ENCODE measurements at regions not wholly inside any gene's neighbourhood (a gene's known extent, or its start where the extent isn't known, plus 50 kb on each side); places are given as distances from the start of the nearest gene placed in this dataset.

DNA sequence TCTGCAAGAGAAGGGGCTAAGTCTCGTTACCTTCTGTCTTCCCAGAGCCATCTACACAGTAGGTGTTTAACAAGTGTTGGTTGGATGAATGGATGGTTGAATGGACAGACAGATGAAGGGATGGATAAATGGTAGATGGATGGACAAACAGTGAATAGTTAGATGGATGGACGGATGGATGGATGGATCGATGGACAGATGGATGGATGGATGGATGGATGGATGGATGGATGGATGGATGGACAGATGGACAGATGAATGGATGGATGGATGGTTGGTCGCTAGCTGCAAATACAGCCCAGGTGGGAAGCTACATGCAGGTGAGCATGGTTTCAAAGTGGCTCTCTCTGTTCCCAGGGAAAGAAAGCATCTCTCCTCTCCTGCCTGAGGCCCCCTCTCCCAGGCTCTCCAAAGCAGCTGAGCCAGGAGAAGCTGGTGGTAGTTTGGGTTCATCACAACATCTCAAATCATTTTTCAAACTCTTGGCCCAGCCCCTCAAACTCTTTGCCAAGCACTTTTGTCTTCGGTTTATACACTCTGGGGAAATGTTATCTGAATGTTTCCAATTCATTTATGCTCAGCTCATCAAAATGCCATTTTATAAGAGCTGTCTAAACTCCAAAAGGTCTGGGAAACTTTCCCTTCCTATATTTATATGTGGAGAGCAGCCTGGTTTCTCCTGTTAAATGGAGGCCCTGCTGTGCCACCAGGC is 192.7 kb downstream of the ANAPC1 start:
- TF ChIP-seq SP1 (IDR thresholded peaks at IDR 0.05; ENCODE audit: low read depth) (no peak), POLR2A (IDR thresholded peaks at IDR 0.05; ENCODE audit: borderline replicate concordance, extremely low read depth, insufficient read depth, insufficient read length) (no peak), POLR2AphosphoS5 (IDR thresholded peaks at IDR 0.05; ENCODE audit: low read depth, low read length) (no peak), YY1 (IDR thresholded peaks at IDR 0.05; ENCODE audit: extremely low read depth, insufficient replicate concordance, low read depth, low read length) (no peak), EZH2 (IDR thresholded peaks at IDR 0.05) (no peak), SRF (IDR thresholded peaks at IDR 0.05; ENCODE audit: low read depth) (no peak), ZNF274 (IDR thresholded peaks at IDR 0.05; ENCODE audit: low read depth, low read length) (no peak)
- TF ChIP-seq, protein P1, sequence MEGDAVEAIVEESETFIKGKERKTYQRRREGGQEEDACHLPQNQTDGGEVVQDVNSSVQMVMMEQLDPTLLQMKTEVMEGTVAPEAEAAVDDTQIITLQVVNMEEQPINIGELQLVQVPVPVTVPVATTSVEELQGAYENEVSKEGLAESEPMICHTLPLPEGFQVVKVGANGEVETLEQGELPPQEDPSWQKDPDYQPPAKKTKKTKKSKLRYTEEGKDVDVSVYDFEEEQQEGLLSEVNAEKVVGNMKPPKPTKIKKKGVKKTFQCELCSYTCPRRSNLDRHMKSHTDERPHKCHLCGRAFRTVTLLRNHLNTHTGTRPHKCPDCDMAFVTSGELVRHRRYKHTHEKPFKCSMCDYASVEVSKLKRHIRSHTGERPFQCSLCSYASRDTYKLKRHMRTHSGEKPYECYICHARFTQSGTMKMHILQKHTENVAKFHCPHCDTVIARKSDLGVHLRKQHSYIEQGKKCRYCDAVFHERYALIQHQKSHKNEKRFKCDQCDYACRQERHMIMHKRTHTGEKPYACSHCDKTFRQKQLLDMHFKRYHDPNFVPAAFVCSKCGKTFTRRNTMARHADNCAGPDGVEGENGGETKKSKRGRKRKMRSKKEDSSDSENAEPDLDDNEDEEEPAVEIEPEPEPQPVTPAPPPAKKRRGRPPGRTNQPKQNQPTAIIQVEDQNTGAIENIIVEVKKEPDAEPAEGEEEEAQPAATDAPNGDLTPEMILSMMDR (IDR thresholded peaks at IDR 0.05 in 2 of 3, conservative IDR thresholded peaks at IDR 0.05 in 1 of 3; ENCODE audit: borderline replicate concordance in 1 of 3, insufficient read depth in 1 of 3, low read depth in 2 of 3, low read length in 2 of 3) = no peak
- TF ChIP-seq, protein P2, sequence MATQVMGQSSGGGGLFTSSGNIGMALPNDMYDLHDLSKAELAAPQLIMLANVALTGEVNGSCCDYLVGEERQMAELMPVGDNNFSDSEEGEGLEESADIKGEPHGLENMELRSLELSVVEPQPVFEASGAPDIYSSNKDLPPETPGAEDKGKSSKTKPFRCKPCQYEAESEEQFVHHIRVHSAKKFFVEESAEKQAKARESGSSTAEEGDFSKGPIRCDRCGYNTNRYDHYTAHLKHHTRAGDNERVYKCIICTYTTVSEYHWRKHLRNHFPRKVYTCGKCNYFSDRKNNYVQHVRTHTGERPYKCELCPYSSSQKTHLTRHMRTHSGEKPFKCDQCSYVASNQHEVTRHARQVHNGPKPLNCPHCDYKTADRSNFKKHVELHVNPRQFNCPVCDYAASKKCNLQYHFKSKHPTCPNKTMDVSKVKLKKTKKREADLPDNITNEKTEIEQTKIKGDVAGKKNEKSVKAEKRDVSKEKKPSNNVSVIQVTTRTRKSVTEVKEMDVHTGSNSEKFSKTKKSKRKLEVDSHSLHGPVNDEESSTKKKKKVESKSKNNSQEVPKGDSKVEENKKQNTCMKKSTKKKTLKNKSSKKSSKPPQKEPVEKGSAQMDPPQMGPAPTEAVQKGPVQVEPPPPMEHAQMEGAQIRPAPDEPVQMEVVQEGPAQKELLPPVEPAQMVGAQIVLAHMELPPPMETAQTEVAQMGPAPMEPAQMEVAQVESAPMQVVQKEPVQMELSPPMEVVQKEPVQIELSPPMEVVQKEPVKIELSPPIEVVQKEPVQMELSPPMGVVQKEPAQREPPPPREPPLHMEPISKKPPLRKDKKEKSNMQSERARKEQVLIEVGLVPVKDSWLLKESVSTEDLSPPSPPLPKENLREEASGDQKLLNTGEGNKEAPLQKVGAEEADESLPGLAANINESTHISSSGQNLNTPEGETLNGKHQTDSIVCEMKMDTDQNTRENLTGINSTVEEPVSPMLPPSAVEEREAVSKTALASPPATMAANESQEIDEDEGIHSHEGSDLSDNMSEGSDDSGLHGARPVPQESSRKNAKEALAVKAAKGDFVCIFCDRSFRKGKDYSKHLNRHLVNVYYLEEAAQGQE (IDR thresholded peaks at IDR 0.05; ENCODE audit: low read depth) = no peak
- TF ChIP-seq, protein P3, sequence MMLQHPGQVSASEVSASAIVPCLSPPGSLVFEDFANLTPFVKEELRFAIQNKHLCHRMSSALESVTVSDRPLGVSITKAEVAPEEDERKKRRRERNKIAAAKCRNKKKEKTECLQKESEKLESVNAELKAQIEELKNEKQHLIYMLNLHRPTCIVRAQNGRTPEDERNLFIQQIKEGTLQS (IDR thresholded peaks at IDR 0.05) = no peak
- TF ChIP-seq, protein P4, sequence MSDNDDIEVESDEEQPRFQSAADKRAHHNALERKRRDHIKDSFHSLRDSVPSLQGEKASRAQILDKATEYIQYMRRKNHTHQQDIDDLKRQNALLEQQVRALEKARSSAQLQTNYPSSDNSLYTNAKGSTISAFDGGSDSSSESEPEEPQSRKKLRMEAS (IDR thresholded peaks at IDR 0.05) = no peak

Data from HCT116 (cell line).